K562 (cell line): ENCODE measurements at regions not wholly inside any gene's neighbourhood (a gene's known extent, or its start where the extent isn't known, plus 50 kb on each side); places are given as distances from the start of the nearest gene placed in this dataset.

Source experiments
- ATAC-seq: fragments of 200-7000 bp; cut with Tn5 transposase; 3 replicates; pipeline ENCODE4 v1.9.1; 2020; ENCODE audit warnings: moderate library complexity
- BruUV-seq: library from RNA; stranded (reverse); fragments of 400-500 nt; replicated peaks from 2 replicates; lab custom pipeline; 2021; lab: Mats Ljungman, UMichigan
- CTCF ChIA-PET: fragments of 300-600 bp; formaldehyde crosslinking; extraction: SDS; loops from one replicate; lab custom pipeline; 2021; ENCODE audit warnings: low intra/inter-chr PET ratio; lab: Yijun Ruan, JAX
- POLR2A ChIA-PET: fragments of 300-600, 350-650 bp; sonication (Branson Sonifier 250); formaldehyde crosslinking; extraction: SDS; loops from one replicate; lab custom pipeline; 2021; ENCODE audit warnings: antibody characterized with exemption, inconsistent platforms; lab: Yijun Ruan, JAX
- DNase-seq, 4 experiments: peaks; one replicate each; pipeline versions ENCODE4 v3.0.0 to v3.0.0-alpha.2; 2011 to 2018; ENCODE audit warnings: low spot score in 3 of 4, mixed read lengths in 3 of 4; ENCODE audit errors: extremely low read depth in 1 of 4
- FAIRE-seq: peaks from 2 replicates; lab custom pipeline; 2011; peaks lifted over from hg19 to GRCh38; lab: Jason Lieb, UNC
- H2AFZ ChIP-seq: 2 replicates; pipeline ENCODE4 v1.6.0; 2011; ENCODE audit warnings: low read depth, low read length, control low read depth, inconsistent platforms
- H3K27ac ChIP-seq: fragments of 200-600 bp; 3 replicates; pipeline ENCODE4 v1.8.0; 2011; ENCODE audit warnings: low read depth, mild to moderate bottlenecking, control low read depth, inconsistent platforms, low read length, moderate library complexity, mixed read lengths; ENCODE audit errors: extremely low read depth
- H3K27me3 ChIP-seq, 2 experiments: fragments of 300-600 bp in 1 of 2; 2 replicates in 1 of 2; 3 replicates in 1 of 2; pipeline versions ENCODE4 v1.6.0 to v1.8.0; 2011; ENCODE audit warnings: inconsistent platforms in 2 of 2, low read length in 2 of 2, mild to moderate bottlenecking in 1 of 2, mixed read lengths in 1 of 2, moderate library complexity in 1 of 2; ENCODE audit not compliant: control insufficient read depth in 2 of 2, insufficient read depth in 2 of 2
- H3K36me3 ChIP-seq: fragments of 300-600 bp; 3 replicates; pipeline ENCODE4 v1.8.0; 2011; ENCODE audit warnings: mild to moderate bottlenecking, low read length, inconsistent platforms; ENCODE audit not compliant: control insufficient read depth, insufficient read depth
- H3K4me1 ChIP-seq, 2 experiments: fragments of 200-600 bp in 1 of 2; replicated peaks in 1 of 2; 2 replicates in 1 of 2; 3 replicates in 1 of 2; pipeline versions ENCODE4 v1.5.1 to v1.8.0; 2011; ENCODE audit warnings: inconsistent platforms in 2 of 2, low read length in 2 of 2, mild to moderate bottlenecking in 1 of 2, mixed read lengths in 1 of 2, moderate library complexity in 1 of 2; ENCODE audit not compliant: control insufficient read depth in 2 of 2, insufficient read depth in 2 of 2
- H3K4me2 ChIP-seq: 2 replicates; pipeline ENCODE4 v1.6.1; 2011; ENCODE audit warnings: low read length, control low read depth, inconsistent platforms, mixed read lengths; ENCODE audit not compliant: insufficient read depth
- H3K4me3 ChIP-seq: fragments of 200-600 bp; sonication (generic), shearing (Covaris generic); 2 replicates; pipeline ENCODE4 v1.5.1; 2016; ENCODE audit warnings: control low read depth, inconsistent platforms
- H3K79me2 ChIP-seq: fragments of 200-600 bp; 3 replicates; pipeline ENCODE4 v1.8.0; 2011; ENCODE audit warnings: low read length, inconsistent platforms; ENCODE audit not compliant: control insufficient read depth, insufficient read depth
- H3K9ac ChIP-seq, 2 experiments: 2 replicates each; pipeline versions ENCODE4 v1.6.0 to v1.6.1; 2011; ENCODE audit warnings: low read depth in 2 of 2, low read length in 2 of 2, control low read depth in 1 of 2, inconsistent platforms in 1 of 2, mild to moderate bottlenecking in 1 of 2, mixed read lengths in 1 of 2; ENCODE audit not compliant: insufficient read depth in 1 of 2
- H3K9me1 ChIP-seq: one replicate; pipeline ENCODE4 v1.6.0; 2011; ENCODE audit warnings: inconsistent platforms, mild to moderate bottlenecking, low read length, moderate library complexity; ENCODE audit not compliant: control insufficient read depth, insufficient read depth
- H3K9me3 ChIP-seq: replicated peaks from 2 replicates; pipeline ENCODE4 v1.5.1; 2011; ENCODE audit warnings: low read depth, low read length, inconsistent platforms; ENCODE audit not compliant: control insufficient read depth, insufficient read depth
- H4K20me1 ChIP-seq: replicated peaks from 2 replicates; pipeline ENCODE4 v1.6.1; 2011; ENCODE audit warnings: low read length, inconsistent platforms, mixed read lengths; ENCODE audit not compliant: control insufficient read depth, insufficient read depth
- ETV5 ChIP-seq: sonication (generic); formaldehyde crosslinking; IDR thresholded peaks from 2 replicates; pipeline ENCODE4 v1.4.0; 2020; ENCODE audit warnings: low read depth, mild to moderate bottlenecking, missing genetic modification reagents
- FOXK2 ChIP-seq, 2 experiments: fragments of 450-650 bp; IDR thresholded peaks in 1 of 2; conservative IDR thresholded peaks in 1 of 2; 2 replicates each; pipeline ENCODE4 v1.6.1; 2016; ENCODE audit warnings: low read depth in 2 of 2, mild to moderate bottlenecking in 1 of 2
- HMGN3 ChIP-seq: IDR thresholded peaks from 2 replicates; pipeline ENCODE4 v1.6.1; 2011; ENCODE audit warnings: borderline replicate concordance, low read depth, mild to moderate bottlenecking, mixed read lengths, low read length; ENCODE audit not compliant: insufficient read length; ENCODE audit errors: extremely low read depth
- KDM4B ChIP-seq, 2 experiments: fragments of 450-650 bp in 1 of 2; sonication (generic) in 1 of 2; IDR thresholded peaks; 2 replicates each; pipeline ENCODE4 v1.6.1; 2016 to 2017; ENCODE audit warnings: borderline replicate concordance in 2 of 2, antibody characterized with exemption in 1 of 2, low read depth in 1 of 2, mild to moderate bottlenecking in 1 of 2
- MED1 ChIP-seq: sonication (generic); formaldehyde crosslinking; IDR thresholded peaks from 2 replicates; pipeline ENCODE4 v1.8.1; 2023; ENCODE audit warnings: missing genetic modification reagents, borderline replicate concordance
- RNF2 ChIP-seq: sonication (generic); IDR thresholded peaks from 2 replicates; pipeline ENCODE4 v1.6.1; 2016
- ZFP36 ChIP-seq: fragments of 150-350 bp; IDR thresholded peaks from 2 replicates; pipeline ENCODE4 v1.6.1; 2018; ENCODE audit warnings: low read length, low read depth; ENCODE audit not compliant: partially characterized antibody
- ZNF232 ChIP-seq: sonication (generic); formaldehyde crosslinking; IDR thresholded peaks from 2 replicates; pipeline ENCODE4 v1.8.0; 2022; ENCODE audit warnings: mild to moderate bottlenecking, missing genetic modification reagents
- ZNF75A ChIP-seq: fragments of 450-650 bp; formaldehyde crosslinking; IDR thresholded peaks from 2 replicates; pipeline ENCODE4 v1.4.0; 2020; ENCODE audit warnings: mild to moderate bottlenecking
- WGBS: fragments of 100-300 bp; shearing (Covaris generic); methylation state at CpG from one replicate; pipeline ENCODE4 v1.1.6; 2016; ENCODE audit warnings: low coverage, mixed read lengths; ENCODE audit not compliant: insufficient coverage; ENCODE audit errors: missing lambda C conversion rate; 5-methylcytosine and 5-hydroxymethylcytosine counted together
- in situ Hi-C: fragments of 300-500 bp; cut with MboI; formaldehyde crosslinking; loops from 4 replicates; pipeline ENCODE4 v1.15.0; 2018; ENCODE audit warnings: inconsistent platforms, mixed read lengths
- intact Hi-C: fragments of 100-400 bp; cut with micrococcal nuclease; formaldehyde crosslinking; loops from 2 replicates; pipeline ENCODE4 v1.14.2; 2022

- intact Hi-C loops (no loop called here), in situ Hi-C loops (no loop called here)
- ChIA-PET POLR2A (no interaction called here), CTCF (no interaction called here)
- no peak overlapping the region for H3K27ac ChIP-seq
- no peaks in the 10 kb centered on the region for H3K9me3 ChIP-seq
- DNase-seq = no peak
- no peaks in the 10 kb centered on the region for H3K79me2 ChIP-seq
- ATAC-seq = no peak
- no peak overlapping the region for H3K4me3 ChIP-seq
- no peaks in the 10 kb centered on the region for H3K36me3 ChIP-seq
- no peak overlapping the region for H3K4me2 ChIP-seq
- H3K9me1 ChIP-seq = no peaks in the 10 kb centered on the region
- no peak overlapping the region for H3K9ac ChIP-seq
- no peaks in the 10 kb centered on the region for H3K27me3 ChIP-seq
- H3K4me1 ChIP-seq = no peaks in the 10 kb centered on the region
- no peak overlapping the region for H2AFZ ChIP-seq
- 0% methylated on average over 4 of the region's 4 CpGs for WGBS
- no TSS peak for BruUV-seq
- no peak for FAIRE-seq
- H4K20me1 ChIP-seq = no peaks in the 10 kb centered on the region
- TF ChIP-seq RNF2 (no peak), KDM4B (IDR thresholded peaks at IDR 0.05; ENCODE audit: borderline replicate concordance in 2 of 2, low read depth in 1 of 2) (no peak), ZFP36 (no peak), FOXK2 (conservative IDR thresholded peaks at IDR 0.05 in 1 of 2, IDR thresholded peaks at IDR 0.05 in 1 of 2; ENCODE audit: low read depth in 2 of 2) (no peak), ETV5 (CRISPR knock-in tag) (no peak)
These were observed 467.7 kb upstream of the NBEA start for GRCh38 chr13:34474187-34474868.

GRCh38 chr13:34478376-34478775, 463.7 kb upstream of the NBEA start:
- no peak overlapping the region for H3K27ac ChIP-seq
- CTCF ChIA-PET = no interaction called here
- no peaks in the 10 kb centered on the region for H3K36me3 ChIP-seq
- no peak overlapping the region for H2AFZ ChIP-seq
- H3K4me3 ChIP-seq = no peak overlapping the region
- H3K27me3 ChIP-seq = no peaks in the 10 kb centered on the region
- intact Hi-C loops = no loop called here
- ATAC-seq (no peak), DNase-seq (no peak), FAIRE-seq (no peak)
- no peaks in the 10 kb centered on the region for H3K79me2 ChIP-seq
- BruUV-seq = no TSS peak
- no peaks in the 10 kb centered on the region for H3K9me3 ChIP-seq
- no peak for TF ChIP-seq MED1 (CRISPR knock-in tag)
- TF ChIP-seq ZNF232 (CRISPR knock-in tag) = no peak
- no peak for TF ChIP-seq ZNF75A
- no peak for TF ChIP-seq HMGN3
- H3K9ac ChIP-seq = no peak overlapping the region
- in situ Hi-C loops = no loop called here
- WGBS = 0% methylated on average over 2 of the region's 2 CpGs
- H3K4me1 ChIP-seq = no peaks in the 10 kb centered on the region
- H4K20me1 ChIP-seq = no peaks in the 10 kb centered on the region
- POLR2A ChIA-PET = no interaction called here
- no peaks in the 10 kb centered on the region for H3K9me1 ChIP-seq
- H3K4me2 ChIP-seq = no peak overlapping the region
